ENCODE measurements at regions not wholly inside any gene's neighbourhood (a gene's known extent, or its start where the extent isn't known, plus 50 kb on each side); places are given as distances from the start of the nearest gene placed in this dataset.

- Histone ChIP-seq H3K4me1 (peaks cover 0 to 15% (median 0%) of the 10 kb centered on the region in 4 donors), H3K27me3 (no peaks in the 10 kb centered on the region), H3K36me3 (no peaks in the 10 kb centered on the region), H3K4me3 (no peak overlapping the region), H3K27ac (no peak overlapping the region), H3K9me3 (no peaks in the 10 kb centered on the region)
- no peak for DNase-seq (ENCODE audit: low spot score in 2 of 2)
- WGBS, 2 donors: 87 to 90% methylated on average over 4 of the region's 4 CpGs
- no peak for TF ChIP-seq EP300 (IDR thresholded peaks at IDR 0.05)
- TF ChIP-seq POLR2A (IDR thresholded peaks at IDR 0.05): no peak
- no peak for TF ChIP-seq CTCF (IDR thresholded peaks at IDR 0.05)
Measured at GRCh38 chr3:102484-102883, 94.1 kb upstream of the CHL1 start.

- 67 to 68% methylated on average over 2 of the region's 2 CpGs for WGBS, 2 donors
Measured at GRCh38 chr3:103991-104390, 92.6 kb upstream of the CHL1 start.

GRCh38 chr3:105585-105984 is 91.0 kb upstream of the CHL1 start:
- Histone ChIP-seq H3K9me3 (no peaks in the 10 kb centered on the region), H3K4me1 (no peaks in the 10 kb centered on the region), H3K27ac (no peak overlapping the region), H3K27me3 (no peaks in the 10 kb centered on the region), H3K36me3 (no peaks in the 10 kb centered on the region), H3K4me3 (no peak overlapping the region)
- no peak for DNase-seq (ENCODE audit: low spot score in 2 of 2)
- TF ChIP-seq POLR2A (IDR thresholded peaks at IDR 0.05) (no peak), EP300 (IDR thresholded peaks at IDR 0.05) (no peak), CTCF (IDR thresholded peaks at IDR 0.05) (no peak)
- 67 to 70% methylated on average over 5 of the region's 5 CpGs for WGBS, 2 donors

More at GRCh38 chr3:103991-104390, 92.6 kb upstream of the CHL1 start:
- DNase-seq (ENCODE audit: low spot score in 2 of 2): no peak
- H3K4me3 ChIP-seq: no peak overlapping the region
- H3K9me3 ChIP-seq: no peaks in the 10 kb centered on the region
- no peaks in the 10 kb centered on the region for H3K27me3 ChIP-seq
- H3K4me1 ChIP-seq: peaks cover 0 to 3% (median 0%) of the 10 kb centered on the region in 4 donors
- no peaks in the 10 kb centered on the region for H3K36me3 ChIP-seq
- no peak overlapping the region for H3K27ac ChIP-seq
- TF ChIP-seq POLR2A (IDR thresholded peaks at IDR 0.05) (no peak), EP300 (IDR thresholded peaks at IDR 0.05) (no peak), CTCF (IDR thresholded peaks at IDR 0.05) (no peak)

GRCh38 chr3:106619-107018 is 89.9 kb upstream of the CHL1 start:
- H3K36me3 ChIP-seq: no peaks in the 10 kb centered on the region
- TF ChIP-seq CTCF (IDR thresholded peaks at IDR 0.05) (no peak), EP300 (IDR thresholded peaks at IDR 0.05) (no peak), POLR2A (IDR thresholded peaks at IDR 0.05) (no peak)
- no peaks in the 10 kb centered on the region for H3K4me1 ChIP-seq
- H3K27ac ChIP-seq: no peak overlapping the region
- H3K9me3 ChIP-seq: no peaks in the 10 kb centered on the region
- H3K27me3 ChIP-seq: no peaks in the 10 kb centered on the region
- no peak overlapping the region for H3K4me3 ChIP-seq
- no peak for DNase-seq (ENCODE audit: low spot score in 2 of 2)
- WGBS, 2 donors: 51 to 79% methylated on average over 2 of the region's 2 CpGs

GRCh38 chr3:111143-112069 is 85.2 kb upstream of the CHL1 start:
- Histone ChIP-seq H3K9me3 (no peaks in the 10 kb centered on the region), H3K4me1 (no peaks in the 10 kb centered on the region), H3K27me3 (no peaks in the 10 kb centered on the region), H3K27ac (no peak overlapping the region), H3K4me3 (no peak overlapping the region), H3K36me3 (no peaks in the 10 kb centered on the region)
- WGBS, 2 donors: 88 to 89% methylated on average over 8 of the region's 8 CpGs
- TF ChIP-seq CTCF (IDR thresholded peaks at IDR 0.05): no peak
- TF ChIP-seq EP300 (IDR thresholded peaks at IDR 0.05): no peak
- no peak for DNase-seq (ENCODE audit: low spot score in 2 of 2)
